Vagina (tissue), 2 donors: ENCODE measurements at regions not wholly inside any gene's neighbourhood (a gene's known extent, or its start where the extent isn't known, plus 50 kb on each side); places are given as distances from the start of the nearest gene placed in this dataset.
"Not testable (repeated sequence)": the region's sequence is repeated elsewhere in the genome, so short reads cannot be mapped to it uniquely, and the experiment has no call there.

Experiments
- DNase-seq, 2 donors: peaks; one replicate each; pipeline ENCODE4 v3.0.0-alpha.2; 2017; ENCODE audit errors: extremely low spot score in 2 of 2
- H3K27ac ChIP-seq: fragments of 200-600 bp; sonication (generic); one replicate; pipeline ENCODE4 v1.5.1; 2019
- H3K27me3 ChIP-seq: fragments of 200-600 bp; sonication (generic); one replicate; pipeline ENCODE4 v1.5.1; 2019
- H3K36me3 ChIP-seq, 2 donors: fragments of 200-600 bp; sonication (generic); one replicate each; pipeline ENCODE4 v1.5.1; 2017 to 2019
- H3K4me1 ChIP-seq: fragments of 200-600 bp; sonication (generic); one replicate; pipeline ENCODE4 v1.5.1; 2019
- H3K4me3 ChIP-seq, 2 donors: fragments of 200-600 bp; sonication (generic); 1 replicate in 1 of 2; 2 replicates in 1 of 2; pipeline ENCODE4 v1.5.1; 2016 to 2019
- H3K9me3 ChIP-seq: fragments of 200-600 bp; sonication (generic); one replicate; pipeline ENCODE4 v1.5.1; 2019
- CTCF ChIP-seq, 3 experiments: fragments of 450-650 bp in 2 of 3; fragments of 200-600 bp in 1 of 3; sonication (generic) in 1 of 3; IDR thresholded peaks; one replicate each; pipeline ENCODE4 v1.5.1; 2017 to 2019; ENCODE audit warnings: antibody characterized with exemption in 3 of 3, mild to moderate bottlenecking in 2 of 3, moderate library complexity in 2 of 3
- POLR2A ChIP-seq, 2 donors: fragments of 450-650 bp; IDR thresholded peaks; one replicate each; pipeline ENCODE4 v1.6.1; 2017; ENCODE audit warnings: antibody characterized with exemption in 2 of 2, mild to moderate bottlenecking in 2 of 2, moderate library complexity in 2 of 2
- POLR2AphosphoS5 ChIP-seq, 2 donors: sonication (generic); formaldehyde crosslinking; IDR thresholded peaks; one replicate each; pipeline ENCODE4 v1.9.0; 2017; ENCODE audit warnings: antibody characterized with exemption in 2 of 2, mild to moderate bottlenecking in 2 of 2, low read depth in 1 of 2; ENCODE audit not compliant: insufficient read depth in 1 of 2
- intact Hi-C: fragments of 100-400 bp; cut with DNase I; formaldehyde crosslinking; loops from one replicate; pipeline ENCODE4 v1.15.1; 2023

- no peaks in the 10 kb centered on the region for H3K4me1 ChIP-seq
- intact Hi-C loops, result no loop called here
- no peak overlapping the region for H3K27ac ChIP-seq
- no peak overlapping the region for H3K4me3 ChIP-seq
- no peak for TF ChIP-seq POLR2AphosphoS5 (IDR thresholded peaks at IDR 0.05; ENCODE audit: insufficient read depth in 1 of 2, low read depth in 1 of 2)
- no peak for TF ChIP-seq CTCF (IDR thresholded peaks at IDR 0.05)
- no peak for TF ChIP-seq POLR2A (IDR thresholded peaks at IDR 0.05)
- H3K9me3 ChIP-seq, result no peaks in the 10 kb centered on the region
- H3K36me3 ChIP-seq, result no peaks in the 10 kb centered on the region
- H3K27me3 ChIP-seq, result no peaks in the 10 kb centered on the region
- DNase-seq, result no peak
Measured at GRCh38 chr3:187473778-187474406, 105.7 kb downstream of the RTP4 start.

- not testable (repeated sequence) for H3K36me3 ChIP-seq, H3K27me3 ChIP-seq, H3K27ac ChIP-seq, H3K9me3 ChIP-seq, H3K4me3 ChIP-seq, DNase-seq, H3K4me1 ChIP-seq
- intact Hi-C loops, result loop anchor here (2.0 kb wide), 1 partner anchor 16 kb away; no protein-coding TSS in a partner anchor
Measured at GRCh38 chr3:187466306-187466705, 98.1 kb downstream of the RTP4 start.

GRCh38 chr3:187465503-187465902, 97.3 kb downstream of the RTP4 start:
- Histone ChIP-seq H3K36me3 (no peaks in the 10 kb centered on the region), H3K4me1 (no peaks in the 10 kb centered on the region), H3K4me3 (no peak overlapping the region), H3K9me3 (no peaks in the 10 kb centered on the region), H3K27me3 (no peaks in the 10 kb centered on the region), H3K27ac (no peak overlapping the region)
- intact Hi-C loops, result no loop called here
- no peak for DNase-seq
- no peak for TF ChIP-seq POLR2AphosphoS5 (IDR thresholded peaks at IDR 0.05; ENCODE audit: insufficient read depth in 1 of 2, low read depth in 1 of 2)
- TF ChIP-seq POLR2A (IDR thresholded peaks at IDR 0.05), result no peak
- no peak for TF ChIP-seq CTCF (IDR thresholded peaks at IDR 0.05)

GRCh38 chr3:187464682-187465081, 96.5 kb downstream of the RTP4 start:
- Histone ChIP-seq H3K4me3 (no peak overlapping the region), H3K27me3 (no peaks in the 10 kb centered on the region), H3K27ac (no peak overlapping the region), H3K36me3 (no peaks in the 10 kb centered on the region), H3K9me3 (no peaks in the 10 kb centered on the region), H3K4me1 (no peaks in the 10 kb centered on the region)
- intact Hi-C loops, result no loop called here
- DNase-seq, result no peak
- TF ChIP-seq POLR2A (IDR thresholded peaks at IDR 0.05), result no peak
- no peak for TF ChIP-seq CTCF (IDR thresholded peaks at IDR 0.05)
- TF ChIP-seq POLR2AphosphoS5 (IDR thresholded peaks at IDR 0.05; ENCODE audit: insufficient read depth in 1 of 2, low read depth in 1 of 2), result no peak

GRCh38 chr3:187458921-187459320, 90.7 kb downstream of the RTP4 start:
- TF ChIP-seq POLR2A (IDR thresholded peaks at IDR 0.05) (no peak), CTCF (IDR thresholded peaks at IDR 0.05) (no peak), POLR2AphosphoS5 (IDR thresholded peaks at IDR 0.05; ENCODE audit: insufficient read depth in 1 of 2, low read depth in 1 of 2) (no peak)
- H3K27ac ChIP-seq, result no peak overlapping the region
- no peaks in the 10 kb centered on the region for H3K4me1 ChIP-seq
- no peak for DNase-seq
- no peak overlapping the region for H3K4me3 ChIP-seq
- H3K9me3 ChIP-seq, result no peaks in the 10 kb centered on the region
- intact Hi-C loops, result no loop called here
- H3K27me3 ChIP-seq, result no peaks in the 10 kb centered on the region
- H3K36me3 ChIP-seq, result no peaks in the 10 kb centered on the region
